GM19240 (cell line): ENCODE measurements at regions not wholly inside any gene's neighbourhood (a gene's known extent, or its start where the extent isn't known, plus 50 kb on each side); places are given as distances from the start of the nearest gene placed in this dataset.

Experiments
- DNase-seq: peaks from one replicate; pipeline ENCODE4 v3.0.0; 2011; ENCODE audit warnings: low spot score; ENCODE audit not compliant: insufficient read length

DNA sequence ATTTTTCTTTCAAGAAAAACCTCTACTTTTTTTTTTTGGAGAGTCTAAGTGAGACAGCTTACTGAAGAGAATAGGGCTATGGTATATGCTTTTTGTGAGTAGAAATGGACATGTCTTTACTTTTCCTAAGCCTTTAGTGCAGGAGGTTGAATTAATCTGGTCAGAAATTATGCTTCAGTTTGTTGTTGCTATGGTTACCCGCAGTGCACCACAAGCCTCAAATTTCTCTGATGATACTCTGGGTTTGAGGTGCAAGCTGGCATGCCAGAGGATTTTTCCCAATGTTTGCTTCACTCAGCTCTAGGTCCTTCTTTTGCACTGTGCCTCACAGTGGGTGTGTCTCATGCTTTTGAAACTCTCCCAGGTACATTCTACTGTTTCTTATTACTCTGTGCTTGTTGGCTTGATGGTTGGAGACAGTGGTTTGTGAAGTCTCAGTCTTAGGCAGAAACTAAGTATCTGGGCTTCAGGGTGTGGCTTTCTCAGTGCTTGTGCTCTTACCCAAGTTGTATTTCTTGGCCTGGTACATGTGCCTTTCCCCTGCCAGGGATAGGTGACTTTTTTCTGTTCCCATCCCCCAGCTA lies 278.3 kb downstream of the RBM43 start:
- no peak for DNase-seq

DNA sequence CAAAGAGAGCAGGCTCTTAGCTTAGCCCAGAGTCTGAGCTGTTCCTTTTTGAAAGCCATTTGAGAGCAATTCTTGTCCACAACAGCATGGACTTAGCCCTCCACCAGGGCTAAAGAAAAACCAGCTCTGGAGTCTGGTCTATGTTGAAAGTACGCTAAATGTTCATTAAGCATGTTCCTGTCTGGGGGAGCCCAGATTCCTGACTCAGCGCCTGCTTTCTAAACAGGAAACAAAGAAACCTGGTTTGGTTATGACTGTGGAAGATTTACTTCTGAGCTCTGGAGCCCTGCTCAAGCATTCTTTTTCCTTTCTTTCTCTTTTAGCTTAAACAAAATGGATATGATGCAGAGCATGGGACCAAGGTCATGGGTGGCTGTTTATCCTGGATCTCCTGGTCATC lies 279.8 kb downstream of the RBM43 start:
- DNase-seq = no peak

- no peak for DNase-seq
Observed at GRCh38 chr2:150978053-150978452, 283.6 kb downstream of the RBM43 start.

GRCh38 chr2:150977296-150977695 lies 284.4 kb downstream of the RBM43 start:
- no peak for DNase-seq

- DNase-seq = no peak
Observed at GRCh38 chr2:150976604-150977003, 285.1 kb downstream of the RBM43 start.

GRCh38 chr2:150974864-150975263 lies 286.8 kb downstream of the RBM43 start:
- DNase-seq = no peak

- no peak for DNase-seq
Observed at GRCh38 chr2:150974234-150974633, 287.4 kb downstream of the RBM43 start.

DNA sequence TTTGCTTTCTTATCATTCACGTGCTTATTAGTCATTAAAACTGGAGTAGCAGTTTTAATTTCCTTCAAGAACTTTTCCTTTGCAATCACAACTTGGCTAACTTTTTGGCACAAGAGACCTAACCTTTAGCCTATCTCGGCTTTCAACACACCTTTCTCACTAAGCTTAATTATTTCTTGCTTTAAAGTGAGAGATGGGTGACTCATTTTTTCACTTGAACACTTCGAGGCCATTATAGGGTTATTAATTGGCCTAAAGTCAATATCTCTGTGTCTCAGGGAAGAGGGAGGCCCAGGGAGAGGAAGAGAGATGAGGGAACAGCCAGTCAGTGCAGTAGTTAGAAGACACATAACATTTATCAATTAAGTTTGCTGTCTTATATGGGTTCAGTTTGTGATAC lies 289.8 kb downstream of the RBM43 start:
- no peak for DNase-seq

GRCh38 chr2:150963336-150963735 lies 298.3 kb downstream of the RBM43 start:
- no peak for DNase-seq

DNA sequence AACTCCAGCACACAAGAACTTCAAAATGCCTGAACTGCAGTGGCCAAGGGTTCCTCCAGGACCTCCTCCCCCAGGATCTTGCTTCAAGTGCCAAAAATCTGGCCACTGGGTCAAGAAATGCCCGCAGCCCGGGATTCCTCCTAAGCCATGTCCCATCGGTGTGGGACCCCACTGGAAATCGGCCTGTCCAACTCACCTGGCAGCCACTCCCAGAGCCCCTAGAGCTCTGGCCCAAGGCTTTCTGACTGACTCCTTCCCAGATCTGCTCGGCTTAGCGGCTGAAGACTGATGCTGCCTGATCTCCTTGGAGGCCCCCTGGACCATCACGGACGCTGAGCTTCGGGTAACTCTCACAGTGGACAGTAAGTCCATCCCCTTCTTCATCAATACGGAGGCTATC lies 306.4 kb downstream of the RBM43 start:
- DNase-seq = no peak

- DNase-seq = no peak
Observed at GRCh38 chr2:150946831-150947230, 314.8 kb downstream of the RBM43 start.

GRCh38 chr2:150944315-150944714 lies 317.3 kb downstream of the RBM43 start:
- no peak for DNase-seq

DNA sequence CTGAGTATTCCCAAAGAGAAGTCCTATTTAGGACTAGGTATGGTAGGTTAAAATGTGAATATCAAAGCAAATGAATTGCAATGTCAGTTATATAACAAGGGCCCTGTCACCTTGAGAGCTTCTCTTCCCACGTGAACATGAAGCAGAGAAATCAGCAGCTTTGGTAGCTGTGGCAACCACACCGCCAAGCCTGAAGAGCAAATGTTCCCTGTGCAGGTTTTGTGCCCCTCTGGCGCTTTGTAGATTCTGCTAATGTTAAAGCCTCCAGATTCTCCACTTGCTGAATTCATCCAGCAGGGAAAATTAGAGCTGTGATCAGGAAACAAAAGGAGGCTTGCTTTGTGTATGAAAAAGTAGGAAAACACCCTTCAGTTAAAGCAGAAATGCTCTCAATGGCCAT lies 322.6 kb downstream of the RBM43 start:
- no peak for DNase-seq

DNA sequence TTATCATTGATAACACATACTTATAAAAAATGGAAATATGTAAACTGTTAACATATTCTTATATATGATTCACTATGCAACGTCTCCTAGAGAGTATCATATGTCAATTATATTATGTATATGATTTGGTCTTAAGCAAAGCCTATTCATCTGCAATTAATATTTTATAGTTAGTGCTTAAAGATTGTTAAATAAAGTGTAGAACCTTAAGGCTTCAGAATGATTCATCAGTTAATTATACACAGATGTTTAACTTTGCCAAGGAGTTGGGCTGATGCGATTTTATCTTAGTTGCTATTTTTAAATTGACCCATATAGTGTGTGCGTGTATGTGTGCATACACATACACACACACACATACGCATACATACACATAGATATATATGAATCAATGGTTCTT lies 323.1 kb downstream of the RBM43 start:
- DNase-seq = no peak

DNA sequence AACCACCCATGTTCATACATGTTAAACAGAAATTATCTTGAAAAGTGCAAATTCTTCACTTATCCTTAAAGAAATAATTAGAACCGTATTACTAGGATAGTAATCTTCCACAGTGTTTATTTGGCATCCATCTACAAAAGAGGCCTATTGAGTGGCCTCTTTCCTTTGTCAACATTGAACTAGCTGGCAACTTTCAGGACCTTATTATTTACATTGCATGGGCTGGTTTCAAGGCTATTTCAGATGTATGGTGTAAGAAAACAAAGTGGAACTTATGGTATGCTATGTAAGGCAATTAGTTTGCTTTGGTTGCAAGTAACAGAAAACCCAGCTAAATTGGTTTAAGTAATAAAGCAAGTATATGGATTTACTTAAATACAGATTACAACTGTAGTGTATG lies 324.6 kb downstream of the RBM43 start:
- DNase-seq = no peak

DNA sequence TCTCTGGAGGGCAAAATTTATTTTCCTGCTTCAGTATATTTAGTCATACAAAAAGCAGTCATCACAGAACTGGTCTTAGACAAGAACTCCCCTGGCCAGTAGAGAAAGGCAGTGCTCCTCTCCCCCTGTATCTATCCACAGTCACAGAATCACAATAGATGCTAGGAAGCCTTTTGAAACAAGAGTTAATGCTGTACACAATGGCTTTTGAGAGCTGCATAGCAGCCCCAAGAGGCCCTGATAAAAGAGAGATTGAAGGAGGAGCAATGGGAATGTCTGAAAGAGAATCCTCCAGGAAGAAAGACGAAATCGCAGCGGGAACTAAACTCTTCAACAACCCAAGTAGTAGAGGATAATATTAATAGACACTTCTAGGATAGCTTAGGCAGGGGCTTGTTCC lies 330.2 kb downstream of the RBM43 start:
- no peak for DNase-seq

DNA sequence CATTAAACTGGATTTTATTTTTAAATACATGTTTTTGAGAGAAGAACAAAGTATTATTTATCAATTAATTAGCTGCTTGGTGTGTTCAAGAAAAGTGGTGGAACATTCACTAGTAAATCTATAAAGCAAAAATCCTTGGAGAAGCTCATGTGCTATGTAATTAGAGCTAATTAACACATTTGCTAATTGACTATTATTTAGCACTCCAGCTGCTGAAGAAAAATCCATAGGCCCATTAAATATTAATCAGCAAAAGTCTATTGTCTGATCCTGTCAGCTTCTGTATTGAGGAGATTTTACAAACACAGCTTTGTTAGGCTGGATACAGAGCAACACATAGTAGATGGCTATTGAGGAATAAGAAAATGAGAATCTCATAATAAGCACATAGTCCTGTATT lies 336.1 kb downstream of the RBM43 start:
- no peak for DNase-seq

GRCh38 chr2:150924878-150925277 lies 336.8 kb downstream of the RBM43 start:
- no peak for DNase-seq

DNA sequence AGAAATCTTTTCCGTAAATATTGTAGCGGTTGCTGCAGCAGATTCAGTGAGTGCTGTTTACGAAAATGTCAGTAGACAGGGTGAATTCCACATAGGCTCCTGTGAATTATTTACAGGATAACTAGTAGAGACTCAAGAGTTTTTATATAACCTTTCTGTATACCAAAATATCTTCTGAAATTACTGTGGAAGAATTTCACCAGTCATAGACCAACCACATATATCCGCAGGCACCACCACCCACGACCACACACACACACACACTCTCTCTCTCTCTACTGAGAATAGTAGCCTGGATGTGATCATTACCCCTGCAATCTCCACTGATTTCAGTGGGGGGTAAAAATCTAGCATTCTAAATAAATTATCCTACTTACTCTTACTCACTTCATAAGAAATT lies 341.8 kb downstream of the RBM43 start:
- DNase-seq = no peak

- no peak for DNase-seq
Observed at GRCh38 chr2:150917961-150918713, 343.5 kb downstream of the RBM43 start.

- DNase-seq = no peak
Observed at GRCh38 chr2:150916467-150917396, 344.9 kb downstream of the RBM43 start.

DNA sequence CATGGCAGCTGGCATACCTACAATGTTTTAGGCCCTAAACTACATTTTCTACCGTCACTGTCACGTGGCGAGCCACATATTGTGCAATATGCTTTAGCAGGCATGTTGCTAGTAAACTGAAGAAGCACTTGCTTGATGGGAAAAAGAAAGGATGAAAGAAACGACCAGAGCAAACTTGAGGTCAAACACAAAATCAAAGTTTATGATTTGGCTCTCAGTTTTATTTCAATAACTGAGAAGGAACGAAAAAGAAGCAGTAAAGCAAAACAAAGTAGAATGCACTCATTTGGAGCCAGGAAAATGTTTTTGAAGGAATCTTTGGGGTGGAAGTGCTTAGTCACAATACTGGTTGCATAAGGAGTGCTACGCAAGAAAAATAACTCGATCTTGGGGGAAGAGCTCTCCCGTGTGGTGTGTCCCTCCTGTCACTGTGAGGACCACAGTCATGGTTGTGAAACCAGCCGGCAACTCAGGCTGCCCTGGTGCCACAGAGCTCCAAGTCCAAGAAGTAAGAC lies 349.8 kb downstream of the RBM43 start:
- DNase-seq = no peak
